LHCN-M2 (cell line): ENCODE measurements at regions not wholly inside any gene's neighbourhood (a gene's known extent, or its start where the extent isn't known, plus 50 kb on each side); places are given as distances from the start of the nearest gene placed in this dataset.
"Not testable (repeated sequence)": the region's sequence is repeated elsewhere in the genome, so short reads cannot be mapped to it uniquely, and the experiment has no call there.

Experiments
- DNase-seq: peaks from one replicate; pipeline ENCODE4 v3.0.0-alpha.2; 2012; ENCODE audit warnings: low read depth

GRCh38 chr9:42656789-42657188, 473.3 kb downstream of the SPATA31A6 start:
- not testable (repeated sequence) for DNase-seq

DNA sequence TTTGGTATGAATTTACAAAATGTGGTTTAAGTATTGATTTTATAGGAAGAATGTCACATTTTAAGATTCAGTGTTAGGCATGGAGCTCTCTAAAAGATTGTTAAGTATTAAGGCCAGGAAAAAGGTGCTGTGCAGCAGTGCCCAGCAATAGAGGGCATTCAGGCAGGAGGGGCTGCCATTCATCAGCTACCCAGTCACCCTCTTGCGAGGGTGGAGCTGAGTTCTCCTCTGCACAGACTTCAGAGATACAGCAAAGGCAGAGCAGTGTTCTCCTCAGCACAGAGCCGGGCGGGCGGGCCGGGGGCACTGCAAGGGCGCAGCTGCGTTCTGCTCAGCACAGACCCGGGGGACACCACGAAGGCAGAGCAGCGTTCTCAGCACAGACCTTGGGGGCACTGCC, 474.0 kb downstream of the SPATA31A6 start:
- not testable (repeated sequence) for DNase-seq

- not testable (repeated sequence) for DNase-seq
These were observed 513.7 kb downstream of the SPATA31A6 start for GRCh38 chr9:42697146-42697545.

DNA sequence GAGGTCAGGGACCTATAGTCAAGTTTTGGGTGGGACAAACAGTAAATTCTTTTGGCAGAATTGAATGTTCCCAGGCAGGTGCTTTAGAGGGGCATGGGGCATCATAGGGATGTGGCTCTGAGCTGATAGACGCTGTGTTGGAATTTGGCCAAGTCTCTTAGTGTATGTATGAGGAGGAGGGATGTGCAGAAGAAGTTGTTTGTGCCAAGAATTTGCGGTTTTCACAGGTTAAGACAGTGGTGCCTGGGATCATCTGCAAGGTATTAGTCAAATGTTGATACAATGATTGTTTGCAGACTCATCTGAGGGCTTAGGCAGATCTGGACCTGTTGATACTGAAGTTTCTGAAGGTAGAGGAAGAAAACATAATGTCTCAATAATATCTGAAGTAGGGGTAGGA, 519.4 kb downstream of the SPATA31A6 start:
- not testable (repeated sequence) for DNase-seq

GRCh38 chr9:42724841-42725835, 541.7 kb downstream of the SPATA31A6 start:
- not testable (repeated sequence) for DNase-seq

GRCh38 chr9:42743030-42743814, 559.8 kb downstream of the SPATA31A6 start:
- DNase-seq = peak; percentile 32

- DNase-seq = not testable (repeated sequence)
These were observed 573.8 kb downstream of the SPATA31A6 start for GRCh38 chr9:42757251-42757650.

DNA sequence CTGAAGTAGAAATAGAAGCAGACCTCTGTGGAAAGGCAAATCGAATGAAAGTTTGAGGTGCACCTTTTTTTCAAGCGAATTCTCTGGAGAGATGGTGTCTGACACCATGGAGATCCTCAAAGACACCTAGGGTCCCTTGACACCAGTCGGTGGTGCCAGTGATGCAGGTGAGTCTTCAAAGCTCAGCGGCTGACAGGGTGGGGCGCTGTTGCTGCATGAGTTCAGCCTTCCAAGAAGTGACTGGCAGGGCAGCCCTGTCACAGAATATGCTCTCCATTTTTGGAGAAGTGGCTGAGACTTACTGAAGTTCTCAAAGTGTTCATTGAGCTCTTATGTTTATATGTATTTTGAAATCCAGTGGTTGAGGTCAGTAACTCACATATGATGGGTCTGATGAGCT, 575.9 kb downstream of the SPATA31A6 start:
- DNase-seq = not testable (repeated sequence)

GRCh38 chr9:42782201-42782600, 598.7 kb downstream of the SPATA31A6 start:
- DNase-seq = not testable (repeated sequence)

GRCh38 chr9:42792725-42793124, 609.3 kb downstream of the SPATA31A6 start:
- not testable (repeated sequence) for DNase-seq

GRCh38 chr9:42798571-42798970, 615.1 kb downstream of the SPATA31A6 start:
- DNase-seq = not testable (repeated sequence)

DNA sequence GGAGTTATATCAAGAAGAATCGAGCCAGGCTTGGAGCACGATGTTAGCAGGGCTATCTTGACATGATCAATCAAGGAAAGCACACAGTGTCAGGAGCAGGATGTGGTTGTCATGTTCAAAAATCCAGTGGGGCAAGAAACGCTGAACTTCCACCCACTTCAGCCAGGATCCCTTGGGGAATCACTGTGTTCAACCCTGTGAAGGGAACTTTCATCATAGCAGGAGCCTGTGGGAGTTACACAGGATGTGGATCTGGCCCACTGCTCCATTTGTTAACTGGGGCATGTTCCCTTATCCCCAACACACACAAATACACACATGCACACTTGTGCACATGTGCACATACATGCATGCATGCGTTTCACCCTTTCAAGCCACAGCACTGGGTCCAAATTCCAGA, 619.3 kb downstream of the SPATA31A6 start:
- DNase-seq = not testable (repeated sequence)

GRCh38 chr9:42806674-42807073, 623.2 kb downstream of the SPATA31A6 start:
- not testable (repeated sequence) for DNase-seq

GRCh38 chr9:42821468-42821867, 638.0 kb downstream of the SPATA31A6 start:
- DNase-seq = not testable (repeated sequence)

DNA sequence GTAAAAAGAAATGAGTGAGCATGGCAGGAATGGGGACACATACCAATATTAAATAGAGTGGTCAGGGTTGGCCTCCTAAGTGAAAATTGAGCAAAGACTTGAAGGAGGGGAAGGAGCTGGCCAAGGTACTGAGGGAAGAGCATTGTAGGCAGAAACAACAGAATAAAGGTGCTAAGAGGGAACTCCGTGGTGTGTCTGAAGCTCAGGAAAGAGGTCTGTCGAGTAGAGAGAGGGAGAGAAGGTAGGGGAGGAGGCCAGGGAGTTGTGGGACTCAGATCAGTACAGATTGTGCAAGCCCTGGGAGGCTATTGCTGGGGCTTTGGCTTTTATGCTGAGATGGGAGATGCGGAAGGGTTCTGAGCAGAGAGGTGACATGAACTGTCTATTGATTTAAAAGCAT, 664.7 kb downstream of the SPATA31A6 start:
- not testable (repeated sequence) for DNase-seq

DNA sequence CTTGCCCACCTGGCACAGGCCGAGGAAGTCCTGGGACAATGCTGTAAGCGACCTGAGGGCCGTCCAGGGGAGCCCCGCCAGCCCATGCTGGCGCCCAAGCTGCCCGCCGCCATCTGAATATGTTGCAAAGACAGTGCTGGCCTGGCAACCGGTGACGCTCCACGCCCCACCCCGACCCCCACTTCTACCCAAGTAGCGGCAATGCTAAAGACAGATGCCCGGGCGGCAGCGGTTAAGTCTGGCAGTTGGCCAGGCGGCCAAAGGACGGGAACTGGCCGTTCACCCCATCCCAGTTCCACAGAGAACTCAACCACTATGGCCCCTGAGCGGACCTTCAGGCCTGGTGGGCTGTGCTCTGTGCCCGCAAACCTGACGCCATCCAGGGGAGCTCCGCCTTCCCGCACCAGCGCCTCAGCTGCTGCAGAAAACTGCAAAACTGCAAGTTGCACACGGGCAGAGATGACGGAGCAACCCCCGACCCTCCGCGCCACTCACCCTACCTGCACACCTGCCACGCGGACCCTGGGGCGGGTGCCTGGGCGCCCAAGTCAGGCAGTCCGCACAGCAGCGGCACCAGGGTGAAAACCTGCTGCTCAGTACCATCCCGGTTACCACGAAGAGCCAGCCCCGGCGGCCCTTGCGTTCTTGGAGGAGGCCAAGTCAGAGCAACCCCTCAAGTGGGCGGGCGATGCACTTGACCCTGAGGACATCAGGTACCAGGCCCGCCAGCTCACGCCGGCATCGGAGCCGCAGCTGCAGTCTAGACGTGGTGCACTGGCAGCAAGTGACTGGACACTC, 667.6 kb downstream of the SPATA31A6 start:
- DNase-seq = not testable (repeated sequence)

GRCh38 chr9:42851701-42852100, 668.2 kb downstream of the SPATA31A6 start:
- DNase-seq = not testable (repeated sequence)

DNA sequence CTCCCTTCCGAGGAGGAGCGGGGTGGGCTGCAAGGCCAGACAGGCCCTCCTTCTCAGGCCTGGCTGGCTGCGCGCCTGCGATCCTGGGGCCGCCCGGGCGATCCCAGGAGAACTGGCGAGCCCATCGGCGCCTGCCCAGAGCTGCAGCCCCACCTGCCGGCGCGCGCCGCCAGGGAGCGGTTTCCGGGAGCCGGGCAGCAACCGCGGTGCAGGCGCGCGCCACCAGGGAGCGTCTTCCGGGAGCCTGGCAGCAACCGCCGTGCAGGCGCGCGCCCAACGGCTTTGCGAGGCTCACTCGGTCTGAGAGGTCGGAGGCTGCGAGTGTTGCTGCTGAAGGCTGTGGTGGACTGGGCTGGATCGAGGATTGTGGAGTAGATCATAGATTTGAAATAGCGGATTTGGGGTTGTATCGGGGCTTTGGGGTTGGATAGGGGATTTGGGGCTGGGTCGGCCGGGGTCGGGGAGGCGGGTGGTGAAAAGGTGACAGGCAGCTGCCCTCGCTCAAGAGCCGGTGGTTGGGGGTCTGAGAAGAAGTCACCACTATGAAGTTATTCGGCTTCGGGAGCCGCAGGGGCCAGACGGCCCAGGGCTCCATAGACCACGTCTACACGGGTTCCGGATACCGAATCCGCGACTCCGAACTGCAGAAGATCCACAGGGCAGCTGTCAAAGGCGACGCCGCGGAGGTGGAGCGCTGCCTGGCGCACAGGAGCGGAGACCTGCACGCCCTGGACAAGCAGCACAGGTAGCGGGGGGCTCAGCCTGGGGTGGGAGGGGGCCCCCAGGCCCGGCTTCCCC, 668.9 kb downstream of the SPATA31A6 start:
- DNase-seq = not testable (repeated sequence)

DNA sequence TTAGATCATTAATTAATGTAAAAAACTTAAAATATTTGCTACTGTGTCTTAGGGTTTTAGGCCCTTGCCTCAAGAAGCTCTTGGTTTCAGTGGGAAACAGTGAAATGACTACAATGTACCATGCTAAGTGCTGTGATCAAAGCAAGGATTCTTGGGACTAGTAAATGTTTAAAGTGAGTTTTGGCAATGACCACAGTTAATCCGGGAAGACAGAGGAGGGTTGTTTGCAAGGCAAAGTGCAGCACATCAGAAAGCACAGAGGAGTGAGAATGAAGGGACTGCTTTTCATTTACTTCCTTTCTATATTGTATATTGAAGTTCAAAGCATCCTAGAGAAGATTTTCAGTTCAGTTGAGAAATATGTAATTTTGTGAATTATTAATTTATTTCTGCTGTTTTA, 676.7 kb downstream of the SPATA31A6 start:
- DNase-seq = not testable (repeated sequence)

GRCh38 chr9:42862465-42862864, 679.0 kb downstream of the SPATA31A6 start:
- DNase-seq = not testable (repeated sequence)
